ENCODE measurements at regions not wholly inside any gene's neighbourhood (a gene's known extent, or its start where the extent isn't known, plus 50 kb on each side); places are given as distances from the start of the nearest gene placed in this dataset.

GRCh38 chr2:111219734-111220505 is 99.2 kb downstream of the BCL2L11 start:
- TF ChIP-seq, protein P1, sequence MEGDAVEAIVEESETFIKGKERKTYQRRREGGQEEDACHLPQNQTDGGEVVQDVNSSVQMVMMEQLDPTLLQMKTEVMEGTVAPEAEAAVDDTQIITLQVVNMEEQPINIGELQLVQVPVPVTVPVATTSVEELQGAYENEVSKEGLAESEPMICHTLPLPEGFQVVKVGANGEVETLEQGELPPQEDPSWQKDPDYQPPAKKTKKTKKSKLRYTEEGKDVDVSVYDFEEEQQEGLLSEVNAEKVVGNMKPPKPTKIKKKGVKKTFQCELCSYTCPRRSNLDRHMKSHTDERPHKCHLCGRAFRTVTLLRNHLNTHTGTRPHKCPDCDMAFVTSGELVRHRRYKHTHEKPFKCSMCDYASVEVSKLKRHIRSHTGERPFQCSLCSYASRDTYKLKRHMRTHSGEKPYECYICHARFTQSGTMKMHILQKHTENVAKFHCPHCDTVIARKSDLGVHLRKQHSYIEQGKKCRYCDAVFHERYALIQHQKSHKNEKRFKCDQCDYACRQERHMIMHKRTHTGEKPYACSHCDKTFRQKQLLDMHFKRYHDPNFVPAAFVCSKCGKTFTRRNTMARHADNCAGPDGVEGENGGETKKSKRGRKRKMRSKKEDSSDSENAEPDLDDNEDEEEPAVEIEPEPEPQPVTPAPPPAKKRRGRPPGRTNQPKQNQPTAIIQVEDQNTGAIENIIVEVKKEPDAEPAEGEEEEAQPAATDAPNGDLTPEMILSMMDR (conservative IDR thresholded peaks at IDR 0.05; ENCODE audit: low read length): no peak
- TF ChIP-seq EZH2phosphoT487 (IDR thresholded peaks at IDR 0.05; ENCODE audit: borderline replicate concordance, low read depth, low read length): no peak
